Amygdala (tissue), 56 donors: ENCODE measurements at regions not wholly inside any gene's neighbourhood (a gene's known extent, or its start where the extent isn't known, plus 50 kb on each side); places are given as distances from the start of the nearest gene placed in this dataset.
"Not testable (repeated sequence)": the region's sequence is repeated elsewhere in the genome, so short reads cannot be mapped to it uniquely, and the experiment has no call there.

Experiments
- DNase-seq, 56 donors: peaks; one replicate each; lab custom pipeline; 2025; lab: John Stamatoyannopoulos, UW

GRCh38 chr3:116512281-116512680, 67.0 kb upstream of the LSAMP start:
- DNase-seq = no peak

- no peak for DNase-seq
Measured at GRCh38 chr3:116512931-116513330, 67.6 kb upstream of the LSAMP start.

- no peak for DNase-seq
Measured at GRCh38 chr3:116515973-116516372, 70.7 kb upstream of the LSAMP start.

- DNase-seq = no peak
Measured at GRCh38 chr3:116517308-116517707, 72.0 kb upstream of the LSAMP start.

GRCh38 chr3:116519101-116519500, 73.8 kb upstream of the LSAMP start:
- DNase-seq = not testable (repeated sequence)

- DNase-seq = not testable (repeated sequence)
Measured at GRCh38 chr3:116519823-116520222, 74.5 kb upstream of the LSAMP start.

- DNase-seq = no peak
Measured at GRCh38 chr3:116524453-116525210, 79.3 kb upstream of the LSAMP start.

- no peak for DNase-seq
Measured at GRCh38 chr3:116552246-116552645, 107.0 kb upstream of the LSAMP start.

GRCh38 chr3:116553355-116553754, 108.1 kb upstream of the LSAMP start:
- no peak for DNase-seq

- DNase-seq = no peak
Measured at GRCh38 chr3:116561529-116561928, 116.2 kb upstream of the LSAMP start.

- no peak for DNase-seq
Measured at GRCh38 chr3:116563351-116563750, 118.1 kb upstream of the LSAMP start.

GRCh38 chr3:116566478-116566960, 121.2 kb upstream of the LSAMP start:
- DNase-seq = no peak

GRCh38 chr3:116569611-116570010, 124.3 kb upstream of the LSAMP start:
- DNase-seq = no peak

GRCh38 chr3:116579840-116580239, 129.7 kb upstream of the TUSC7 start:
- DNase-seq = no peak

GRCh38 chr3:116586285-116586944, 123.2 kb upstream of the TUSC7 start:
- DNase-seq = no peak

GRCh38 chr3:116591236-116591635, 118.3 kb upstream of the TUSC7 start:
- no peak for DNase-seq

GRCh38 chr3:116601206-116601605, 108.4 kb upstream of the TUSC7 start:
- DNase-seq = no peak

- peak in 27 of 56 donors; percentile 1 to 51 (median 14) for DNase-seq
Measured at GRCh38 chr3:116607205-116607604, 102.4 kb upstream of the TUSC7 start.

- DNase-seq = no peak
Measured at GRCh38 chr3:116610124-116610523, 99.5 kb upstream of the TUSC7 start.

GRCh38 chr3:116614795-116615362, 94.7 kb upstream of the TUSC7 start:
- DNase-seq = no peak

GRCh38 chr3:116618138-116618537, 91.4 kb upstream of the TUSC7 start:
- no peak for DNase-seq

GRCh38 chr3:116618930-116619329, 90.6 kb upstream of the TUSC7 start:
- no peak for DNase-seq
